IMR-90 (cell line): ENCODE measurements at regions not wholly inside any gene's neighbourhood (a gene's known extent, or its start where the extent isn't known, plus 50 kb on each side); places are given as distances from the start of the nearest gene placed in this dataset.
"Not testable (repeated sequence)": the region's sequence is repeated elsewhere in the genome, so short reads cannot be mapped to it uniquely, and the experiment has no call there.

ENCODE experiments used
- RAD21 ChIP-seq: IDR thresholded peaks from 2 replicates; pipeline ENCODE4 v1.6.1; 2012; ENCODE audit warnings: low read length, improper control_type of control experiment
- RFX5 ChIP-seq: IDR thresholded peaks from 2 replicates; pipeline ENCODE4 v1.8.0; 2012; ENCODE audit warnings: low read depth, mild to moderate bottlenecking, low read length, moderate library complexity
- TF ChIP-seq, protein P1 (sequence below): conservative IDR thresholded peaks from 2 replicates; pipeline ENCODE4 v1.5.1; 2012; ENCODE audit warnings: mild to moderate bottlenecking, low read depth, low read length, improper control_type of control experiment
- TF ChIP-seq, protein P2 (sequence below): fragments of 150-350 bp; IDR thresholded peaks from 2 replicates; pipeline ENCODE4 v1.6.1; 2017; ENCODE audit warnings: mild to moderate bottlenecking, antibody characterized with exemption, low read length, low read depth

DNA sequence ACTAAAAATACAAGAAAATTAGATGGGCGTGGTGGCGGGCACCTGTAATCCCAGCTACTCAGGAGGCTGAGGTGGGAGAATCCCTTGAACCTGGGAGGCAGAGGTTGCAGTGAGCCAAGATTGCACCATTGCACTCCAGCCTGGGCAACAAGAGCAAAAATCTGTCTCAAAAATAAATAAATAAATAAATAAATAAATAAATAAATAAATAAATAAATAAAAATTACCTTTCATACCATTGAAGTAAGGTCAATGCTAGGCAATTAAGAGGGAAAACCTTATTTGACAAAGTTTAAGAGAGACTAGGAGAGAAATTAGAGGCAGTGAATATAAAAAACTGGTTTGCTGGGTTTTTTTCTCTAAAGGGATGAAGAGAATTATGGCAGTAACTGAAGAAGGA lies 781.1 kb upstream of the GBE1 start:
- TF ChIP-seq, protein P1, sequence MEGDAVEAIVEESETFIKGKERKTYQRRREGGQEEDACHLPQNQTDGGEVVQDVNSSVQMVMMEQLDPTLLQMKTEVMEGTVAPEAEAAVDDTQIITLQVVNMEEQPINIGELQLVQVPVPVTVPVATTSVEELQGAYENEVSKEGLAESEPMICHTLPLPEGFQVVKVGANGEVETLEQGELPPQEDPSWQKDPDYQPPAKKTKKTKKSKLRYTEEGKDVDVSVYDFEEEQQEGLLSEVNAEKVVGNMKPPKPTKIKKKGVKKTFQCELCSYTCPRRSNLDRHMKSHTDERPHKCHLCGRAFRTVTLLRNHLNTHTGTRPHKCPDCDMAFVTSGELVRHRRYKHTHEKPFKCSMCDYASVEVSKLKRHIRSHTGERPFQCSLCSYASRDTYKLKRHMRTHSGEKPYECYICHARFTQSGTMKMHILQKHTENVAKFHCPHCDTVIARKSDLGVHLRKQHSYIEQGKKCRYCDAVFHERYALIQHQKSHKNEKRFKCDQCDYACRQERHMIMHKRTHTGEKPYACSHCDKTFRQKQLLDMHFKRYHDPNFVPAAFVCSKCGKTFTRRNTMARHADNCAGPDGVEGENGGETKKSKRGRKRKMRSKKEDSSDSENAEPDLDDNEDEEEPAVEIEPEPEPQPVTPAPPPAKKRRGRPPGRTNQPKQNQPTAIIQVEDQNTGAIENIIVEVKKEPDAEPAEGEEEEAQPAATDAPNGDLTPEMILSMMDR, result not testable (repeated sequence)
- not testable (repeated sequence) for TF ChIP-seq RAD21, RFX5
- TF ChIP-seq, protein P2, sequence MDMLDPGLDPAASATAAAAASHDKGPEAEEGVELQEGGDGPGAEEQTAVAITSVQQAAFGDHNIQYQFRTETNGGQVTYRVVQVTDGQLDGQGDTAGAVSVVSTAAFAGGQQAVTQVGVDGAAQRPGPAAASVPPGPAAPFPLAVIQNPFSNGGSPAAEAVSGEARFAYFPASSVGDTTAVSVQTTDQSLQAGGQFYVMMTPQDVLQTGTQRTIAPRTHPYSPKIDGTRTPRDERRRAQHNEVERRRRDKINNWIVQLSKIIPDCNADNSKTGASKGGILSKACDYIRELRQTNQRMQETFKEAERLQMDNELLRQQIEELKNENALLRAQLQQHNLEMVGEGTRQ, result not testable (repeated sequence)
